ENCODE measurements at regions not wholly inside any gene's neighbourhood (a gene's known extent, or its start where the extent isn't known, plus 50 kb on each side); places are given as distances from the start of the nearest gene placed in this dataset.
"Not testable (repeated sequence)": the region's sequence is repeated elsewhere in the genome, so short reads cannot be mapped to it uniquely, and the experiment has no call there.

DNA sequence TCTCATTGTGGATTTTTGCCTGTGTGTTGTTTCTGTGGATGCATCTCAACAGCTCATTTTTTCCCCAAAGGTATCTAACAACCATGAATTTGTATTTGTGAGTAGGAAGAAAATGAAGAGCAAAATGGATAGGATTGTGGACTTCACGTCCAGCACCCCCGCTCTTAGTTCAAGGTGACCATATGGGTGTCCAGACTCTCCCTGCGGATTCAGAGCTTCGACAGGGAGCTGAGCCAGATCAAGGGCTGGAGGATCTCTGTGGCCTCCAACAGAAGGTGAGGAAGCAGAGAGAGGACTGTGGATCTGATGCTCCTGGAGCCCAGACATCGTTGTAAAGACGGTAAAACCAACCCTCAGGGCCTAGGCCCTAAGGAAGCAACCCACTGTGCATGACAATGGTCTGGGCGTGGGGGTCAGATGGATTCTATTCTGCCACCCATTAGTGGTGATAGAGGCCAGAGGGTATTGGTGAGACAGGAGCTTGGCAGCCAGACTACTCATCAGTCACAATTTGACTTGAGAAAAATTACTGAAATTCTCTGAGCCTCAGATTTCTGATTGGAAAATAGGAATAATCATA, 659.7 kb upstream of the TMEM132C start:
- no peak for DNase-seq (ENCODE audit: low spot score)
- no peak for TF ChIP-seq CTCF (IDR thresholded peaks at IDR 0.05; ENCODE audit: borderline replicate concordance, control extremely low read depth, extremely low read depth, insufficient read depth, missing control alignments)
- in situ Hi-C loops (cut with MboI; ENCODE audit: low sequenced_read_pairs, unreplicated experiment) = no loop called here

GRCh38 chr12:127608359-127608758, 658.6 kb upstream of the TMEM132C start:
- DNase-seq (ENCODE audit: low spot score); in situ Hi-C loops (cut with MboI; ENCODE audit: low sequenced_read_pairs, unreplicated experiment): not testable (repeated sequence)

DNA sequence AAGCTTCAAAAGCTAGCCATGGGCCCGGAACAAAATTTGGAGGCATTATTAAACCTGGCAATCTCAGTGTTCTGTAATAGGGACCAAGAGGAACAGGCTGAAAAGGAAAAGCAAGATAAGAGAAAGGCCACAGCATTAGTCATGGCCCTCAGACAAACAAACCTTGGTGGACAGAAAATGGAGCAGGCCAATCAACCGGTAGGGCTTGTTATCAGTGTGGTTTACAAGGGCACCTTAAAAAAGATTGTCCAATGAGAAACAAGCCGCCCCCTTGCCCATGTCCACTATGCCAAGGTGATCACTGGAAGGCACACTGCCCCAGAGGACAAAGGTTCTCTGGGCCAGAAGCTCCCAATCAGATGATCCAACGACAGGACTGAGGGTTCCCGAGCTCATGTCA, 653.9 kb upstream of the TMEM132C start:
- TF ChIP-seq CTCF (IDR thresholded peaks at IDR 0.05; ENCODE audit: borderline replicate concordance, control extremely low read depth, extremely low read depth, insufficient read depth, missing control alignments) = no peak
- no peak for DNase-seq (ENCODE audit: low spot score)
- in situ Hi-C loops (cut with MboI; ENCODE audit: low sequenced_read_pairs, unreplicated experiment) = no loop called here

GRCh38 chr12:127619869-127620734, 646.9 kb upstream of the TMEM132C start:
- DNase-seq (ENCODE audit: low spot score) = no peak
- in situ Hi-C loops (cut with MboI; ENCODE audit: low sequenced_read_pairs, unreplicated experiment) = no loop called here
- no peak for TF ChIP-seq CTCF (IDR thresholded peaks at IDR 0.05; ENCODE audit: borderline replicate concordance, control extremely low read depth, extremely low read depth, insufficient read depth, missing control alignments)

DNA sequence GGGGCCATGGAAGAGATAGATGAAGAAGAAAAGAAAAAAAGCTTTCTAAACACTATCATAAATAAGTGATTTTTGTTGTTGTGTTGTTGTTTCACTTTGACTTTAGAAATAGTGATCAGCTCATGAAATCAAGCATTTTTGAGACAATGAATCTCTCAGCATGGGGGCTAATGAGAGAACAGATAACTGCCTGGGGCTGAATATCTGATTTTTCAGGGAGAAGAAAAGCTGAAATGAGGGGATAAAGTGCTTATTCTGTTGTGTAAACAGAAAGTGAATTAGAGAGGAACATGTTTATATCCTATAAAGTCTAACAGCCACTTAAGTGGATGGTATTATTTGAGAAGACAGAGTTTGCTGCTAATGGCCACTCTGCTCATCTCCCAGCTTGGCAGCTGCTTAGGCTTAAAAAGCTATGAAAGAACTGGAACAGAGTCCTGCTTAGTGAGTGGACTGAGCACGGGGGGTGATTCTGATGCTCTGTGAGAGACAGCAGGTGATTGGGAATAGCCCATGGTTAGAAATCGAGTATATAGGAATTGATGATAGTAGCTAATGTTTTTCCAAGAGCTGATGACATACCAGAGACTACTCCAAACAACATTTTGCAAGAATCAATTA, 646.1 kb upstream of the TMEM132C start:
- no peak for DNase-seq (ENCODE audit: low spot score)
- TF ChIP-seq CTCF (IDR thresholded peaks at IDR 0.05; ENCODE audit: borderline replicate concordance, control extremely low read depth, extremely low read depth, insufficient read depth, missing control alignments) = no peak
- in situ Hi-C loops (cut with MboI; ENCODE audit: low sequenced_read_pairs, unreplicated experiment) = no loop called here

- in situ Hi-C loops (cut with MboI; ENCODE audit: low sequenced_read_pairs, unreplicated experiment) = no loop called here
- no peak for TF ChIP-seq CTCF (IDR thresholded peaks at IDR 0.05; ENCODE audit: borderline replicate concordance, control extremely low read depth, extremely low read depth, insufficient read depth, missing control alignments)
- no peak for DNase-seq (ENCODE audit: low spot score)
These were observed 645.6 kb upstream of the TMEM132C start for GRCh38 chr12:127621366-127621765.

GRCh38 chr12:127623362-127623761, 643.6 kb upstream of the TMEM132C start:
- TF ChIP-seq CTCF (IDR thresholded peaks at IDR 0.05; ENCODE audit: borderline replicate concordance, control extremely low read depth, extremely low read depth, insufficient read depth, missing control alignments) = no peak
- in situ Hi-C loops (cut with MboI; ENCODE audit: low sequenced_read_pairs, unreplicated experiment) = no loop called here
- no peak for DNase-seq (ENCODE audit: low spot score)

Data from GM13976 (cell line).